ENCODE measurements at regions not wholly inside any gene's neighbourhood (a gene's known extent, or its start where the extent isn't known, plus 50 kb on each side); places are given as distances from the start of the nearest gene placed in this dataset.

DNA sequence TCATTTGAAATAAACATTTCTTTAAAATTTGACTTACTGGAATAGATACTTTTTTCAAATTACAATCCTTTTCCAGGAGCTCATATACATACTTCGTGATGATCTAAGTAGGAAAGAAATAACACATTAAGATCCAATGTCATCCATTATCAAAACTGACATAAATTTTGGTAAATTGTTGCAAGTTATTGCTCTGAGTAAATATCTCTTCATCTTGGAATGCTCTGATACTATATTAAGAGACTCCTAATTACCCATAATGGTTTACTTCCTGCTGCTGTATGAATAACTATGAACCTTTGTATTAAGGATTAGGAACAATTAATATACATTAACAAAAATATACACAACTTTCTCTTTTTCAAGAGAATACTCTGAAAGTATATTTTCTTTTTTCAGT, 223.0 kb upstream of the POU5F2 start:
- TF ChIP-seq TAF1 (IDR thresholded peaks at IDR 0.05; ENCODE audit: borderline replicate concordance, insufficient read depth, low read length) (no peak), REST (IDR thresholded peaks at IDR 0.05; ENCODE audit: insufficient read depth in 1 of 2, low read depth in 2 of 2, low read length in 2 of 2) (no peak), POLR2AphosphoS5 (IDR thresholded peaks at IDR 0.05; ENCODE audit: low read depth, low read length) (no peak)

Measured in PFSK-1 (cell line).